SHP77 treated with DMSO at 0.1 percent for 48 hours (cell line): ENCODE measurements at regions not wholly inside any gene's neighbourhood (a gene's known extent, or its start where the extent isn't known, plus 50 kb on each side); places are given as distances from the start of the nearest gene placed in this dataset.

Experiments used
- DNase-seq: peaks from one replicate; lab custom pipeline; 2025; lab: John Stamatoyannopoulos, UW

DNA sequence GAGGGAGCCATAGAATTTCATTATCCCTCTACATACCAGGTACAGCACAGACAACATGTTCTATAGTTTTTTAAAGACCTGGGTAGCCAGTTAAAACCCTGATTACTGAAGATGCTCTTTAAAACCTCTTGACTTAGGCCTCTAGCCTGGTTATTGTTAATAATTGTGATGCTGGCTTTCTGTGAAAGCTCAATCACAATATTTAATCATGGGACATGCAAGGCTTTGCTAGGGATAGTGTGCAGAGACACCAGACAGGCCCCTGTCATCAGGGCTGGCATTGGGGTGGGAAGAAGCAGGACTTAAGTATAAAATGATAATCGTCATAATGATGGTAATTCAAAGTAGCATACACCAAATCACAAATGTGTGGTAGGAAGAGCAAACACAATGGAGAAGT is 274.4 kb downstream of the PTBP2 start:
- DNase-seq: no peak

DNA sequence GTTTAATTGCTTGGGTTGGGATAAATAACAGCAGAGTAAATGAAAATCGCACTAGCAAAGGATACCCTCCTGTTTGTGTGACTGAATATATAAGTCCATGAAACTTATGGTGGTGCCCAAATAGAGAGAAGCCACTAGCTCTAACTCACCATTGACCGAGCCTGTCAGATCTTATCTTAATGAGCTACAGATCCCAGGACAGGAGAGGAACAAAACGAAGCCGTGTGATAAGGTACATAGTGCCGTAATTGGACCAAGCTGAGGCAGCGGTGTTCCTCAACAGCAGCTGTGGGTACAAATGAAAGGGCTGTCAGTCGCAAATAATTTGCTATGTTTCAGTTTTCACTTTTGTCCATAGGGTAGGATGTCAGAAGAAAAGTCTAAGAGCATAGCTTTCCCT is 276.1 kb downstream of the PTBP2 start:
- no peak for DNase-seq

DNA sequence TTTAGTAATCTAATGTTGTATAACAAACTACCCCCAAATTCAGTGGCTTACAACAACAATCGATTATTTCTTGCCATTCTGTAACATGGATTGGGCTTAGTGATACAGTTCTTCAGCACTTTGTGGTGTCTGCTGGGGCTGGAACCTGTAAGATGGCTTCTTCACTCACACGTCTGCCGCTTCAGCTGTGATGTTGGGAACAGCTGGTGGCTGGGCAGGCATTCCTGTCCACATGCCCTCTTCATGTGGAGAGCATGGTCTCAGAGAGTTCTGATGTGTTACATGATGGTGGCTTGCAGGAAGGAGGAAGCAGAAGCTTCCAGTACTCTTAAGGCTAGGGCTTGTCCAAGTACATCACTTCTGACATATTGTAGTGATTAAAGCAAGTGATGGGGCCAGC is 276.9 kb downstream of the PTBP2 start:
- DNase-seq: no peak

DNA sequence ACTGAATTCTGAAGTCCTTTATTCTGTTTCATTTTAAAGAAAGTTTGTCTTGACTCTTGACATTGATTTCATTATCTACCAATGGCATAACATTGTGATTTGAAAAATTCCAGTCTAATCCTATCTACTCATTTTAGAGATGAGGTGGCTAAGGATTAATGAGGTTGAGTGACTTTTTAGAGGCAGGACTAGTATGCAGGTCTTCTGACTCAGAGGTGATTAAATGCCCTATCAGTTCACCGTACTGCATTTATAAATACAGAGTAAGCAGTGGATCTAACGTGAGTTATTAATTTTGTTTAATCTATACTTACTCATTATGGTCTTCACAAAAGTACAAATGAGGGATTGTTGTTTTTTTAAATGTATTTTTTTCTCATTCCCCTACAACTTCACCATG is 277.6 kb downstream of the PTBP2 start:
- DNase-seq: no peak

DNA sequence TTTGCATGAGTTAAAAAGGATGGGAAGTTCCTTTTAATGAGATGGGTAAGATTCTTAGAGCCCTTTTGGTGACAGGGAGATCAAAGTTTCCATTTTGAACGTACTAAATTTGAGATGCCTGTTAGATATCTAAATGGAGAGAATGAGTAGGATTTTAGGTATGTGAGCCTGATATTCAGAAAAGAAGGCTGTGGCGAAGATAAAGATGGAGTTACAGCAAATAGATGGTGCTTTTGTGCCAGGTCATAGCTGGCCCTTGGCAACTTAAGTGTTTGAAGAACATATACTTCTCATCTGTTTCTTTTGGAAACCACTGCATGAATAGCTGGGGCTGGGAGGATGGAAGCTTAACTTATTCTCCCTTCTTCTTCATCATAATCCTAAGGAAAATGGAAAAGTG is 282.5 kb downstream of the PTBP2 start:
- DNase-seq: no peak

DNA sequence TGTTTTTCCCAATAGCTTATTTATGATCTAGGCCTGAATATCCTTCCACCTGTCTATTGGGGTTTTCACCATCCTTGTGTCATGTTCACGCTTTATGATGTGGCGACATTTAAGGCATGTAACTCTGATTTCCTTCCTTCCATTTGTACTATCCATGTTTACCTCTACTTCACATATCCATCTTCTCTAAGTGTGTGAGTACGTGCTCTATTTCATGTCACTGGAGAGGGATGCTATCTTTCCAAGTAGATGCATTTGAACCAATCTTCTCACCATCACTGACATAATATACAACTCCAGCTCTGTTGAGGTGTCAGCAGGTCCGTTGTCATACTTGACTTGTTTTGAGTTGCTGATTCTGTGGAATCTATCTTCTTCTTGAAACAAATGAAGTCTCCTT is 283.2 kb downstream of the PTBP2 start:
- no peak for DNase-seq

DNA sequence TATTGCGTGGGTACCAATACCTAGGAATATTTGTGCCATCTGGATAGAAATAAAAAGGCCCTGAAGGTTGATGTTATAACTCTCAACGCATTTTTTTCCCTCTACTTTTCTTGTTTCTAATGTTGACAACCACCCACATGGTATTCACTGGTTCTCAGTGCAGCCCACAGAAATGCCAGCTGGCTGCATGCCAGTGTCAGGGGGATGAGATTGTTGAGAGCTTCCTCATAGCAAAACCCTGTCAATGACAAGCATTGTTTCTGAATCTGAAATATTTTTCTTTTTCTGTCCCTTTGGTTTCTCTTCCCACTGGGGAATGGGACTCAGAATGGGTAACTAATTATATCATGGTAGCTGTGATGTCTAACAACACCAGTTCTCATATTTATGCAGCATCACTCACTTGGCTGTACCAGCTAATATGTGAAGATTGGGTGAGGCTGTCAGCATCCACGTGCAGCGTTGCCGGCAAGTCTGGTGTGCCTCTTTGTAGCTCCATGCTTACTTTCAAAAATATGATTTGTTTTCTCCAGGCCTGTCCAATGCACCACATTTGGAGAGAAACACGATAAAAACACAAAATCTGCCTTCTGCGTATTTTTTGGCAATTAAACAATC is 284.6 kb downstream of the PTBP2 start:
- DNase-seq: no peak

DNA sequence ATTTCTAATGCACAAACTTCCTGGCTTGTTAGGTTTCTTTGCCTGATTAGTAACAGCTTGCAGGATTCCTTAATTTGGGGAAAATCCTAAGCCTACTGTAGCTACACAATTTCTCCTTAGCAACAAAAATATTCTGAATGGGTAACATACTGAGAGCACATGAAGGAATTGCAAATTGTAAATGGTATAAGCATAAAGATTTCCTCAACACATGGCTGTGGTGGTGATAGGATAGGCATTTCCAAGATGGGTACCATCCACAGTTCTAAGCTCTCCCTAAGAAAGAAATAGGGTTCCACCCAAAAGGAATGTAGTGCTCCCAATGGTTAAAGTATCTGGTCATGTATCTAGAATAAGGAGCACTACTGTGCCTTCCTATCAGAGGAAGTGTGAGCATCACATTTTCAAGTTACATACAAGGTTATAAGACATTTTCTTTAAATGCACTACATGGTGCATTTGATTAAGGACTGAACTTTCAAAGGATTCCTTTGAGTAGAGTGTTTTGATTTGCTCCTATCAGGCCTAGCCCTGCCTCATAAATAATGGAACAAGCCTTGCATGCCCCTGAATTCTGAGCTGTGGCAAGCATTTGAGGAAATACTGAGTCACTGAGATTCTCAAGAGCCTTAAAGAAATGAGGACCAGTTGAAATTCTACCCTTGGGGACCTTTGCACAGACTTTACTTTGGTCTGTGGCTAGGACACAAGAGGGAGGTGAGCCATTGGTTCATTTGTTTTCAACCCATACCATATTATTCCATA is 286.4 kb downstream of the PTBP2 start:
- DNase-seq: no peak

DNA sequence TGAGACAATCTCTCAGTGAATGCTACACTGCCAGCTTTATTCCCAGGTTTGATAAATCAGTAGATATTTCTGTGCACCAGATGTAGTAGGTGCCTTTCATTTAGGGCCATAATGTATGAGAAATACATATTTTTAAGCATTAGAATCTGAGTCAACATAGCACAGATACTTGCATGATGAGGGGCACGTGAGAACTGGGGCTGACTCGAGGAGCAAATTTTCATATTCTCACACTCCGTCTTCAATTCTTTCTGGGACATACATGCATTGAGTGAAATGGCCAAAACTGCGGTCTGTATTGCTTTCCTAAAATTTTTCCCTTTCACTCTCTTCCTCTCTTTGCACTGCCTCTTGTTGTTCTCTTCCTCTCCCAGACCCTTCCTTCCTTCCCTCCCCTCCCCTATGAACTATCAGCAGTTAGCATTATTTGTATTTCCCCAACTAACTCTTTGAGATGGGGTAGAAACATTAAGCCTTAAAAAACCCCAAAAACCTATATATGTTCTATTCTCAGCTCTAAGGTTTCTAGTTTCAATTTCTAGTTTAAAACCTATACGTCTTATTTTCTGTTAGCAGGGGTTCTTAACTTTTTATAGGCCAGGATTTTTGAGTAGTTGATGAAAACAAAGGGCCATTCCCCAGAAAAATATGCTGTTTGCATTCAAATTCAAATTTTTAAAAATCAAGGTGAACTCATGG is 289.1 kb downstream of the PTBP2 start:
- no peak for DNase-seq

DNA sequence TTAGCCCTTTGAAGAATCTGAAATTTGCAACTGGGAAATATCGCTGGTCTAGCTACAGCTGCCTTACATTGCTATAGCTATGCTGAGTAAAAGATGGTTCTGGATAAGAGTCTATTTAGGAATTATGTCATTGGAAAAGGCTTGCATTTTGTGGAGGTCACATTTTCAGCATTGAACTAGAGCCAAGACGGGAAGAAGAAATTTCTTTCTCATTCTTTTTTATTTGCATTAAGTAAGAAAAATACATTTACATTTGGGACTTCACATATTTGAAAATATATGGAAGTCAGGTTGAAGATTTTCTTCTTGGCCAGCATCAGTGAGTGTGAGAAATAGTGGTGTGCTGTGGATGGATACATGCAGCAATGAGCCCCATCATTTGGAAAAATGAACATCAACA is 291.6 kb downstream of the PTBP2 start:
- DNase-seq: no peak

DNA sequence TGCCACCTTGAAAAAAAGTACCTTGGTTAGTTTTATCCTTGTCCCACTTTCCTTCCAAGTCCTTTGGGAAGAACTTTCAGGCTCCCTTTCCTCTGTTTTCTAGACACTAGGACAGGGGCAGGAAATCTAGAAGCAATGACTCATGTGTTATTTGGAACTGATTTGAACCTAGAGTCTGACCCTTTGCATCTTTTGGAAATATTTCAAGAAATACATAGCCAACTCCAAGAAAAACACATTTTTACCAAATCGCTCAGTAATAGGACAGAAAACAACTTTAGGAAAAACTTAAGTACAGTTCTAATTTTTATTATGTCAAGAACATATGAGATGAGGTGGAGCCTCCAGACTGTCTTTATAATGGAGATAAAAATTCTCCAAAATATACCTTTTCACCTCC is 292.4 kb downstream of the PTBP2 start:
- no peak for DNase-seq

DNA sequence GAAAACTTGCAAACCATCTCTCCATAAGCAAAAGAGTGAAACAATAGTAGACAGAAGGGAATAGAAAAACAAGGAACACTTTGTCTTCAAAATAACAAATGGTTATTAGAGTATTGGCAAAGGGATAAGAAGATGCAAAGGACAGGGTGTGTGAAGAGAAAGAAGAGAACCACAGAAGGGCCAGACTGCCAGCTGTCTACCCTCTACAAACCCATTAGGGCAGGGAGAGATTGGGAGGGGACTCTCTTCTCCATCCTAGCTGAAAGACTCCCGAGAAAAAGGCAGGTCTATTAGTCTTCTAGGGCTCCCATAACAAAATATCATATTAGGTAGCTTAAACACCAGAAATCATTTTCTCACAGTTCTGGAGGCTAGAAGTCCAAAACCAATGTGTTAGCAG is 292.8 kb downstream of the PTBP2 start:
- DNase-seq: no peak

DNA sequence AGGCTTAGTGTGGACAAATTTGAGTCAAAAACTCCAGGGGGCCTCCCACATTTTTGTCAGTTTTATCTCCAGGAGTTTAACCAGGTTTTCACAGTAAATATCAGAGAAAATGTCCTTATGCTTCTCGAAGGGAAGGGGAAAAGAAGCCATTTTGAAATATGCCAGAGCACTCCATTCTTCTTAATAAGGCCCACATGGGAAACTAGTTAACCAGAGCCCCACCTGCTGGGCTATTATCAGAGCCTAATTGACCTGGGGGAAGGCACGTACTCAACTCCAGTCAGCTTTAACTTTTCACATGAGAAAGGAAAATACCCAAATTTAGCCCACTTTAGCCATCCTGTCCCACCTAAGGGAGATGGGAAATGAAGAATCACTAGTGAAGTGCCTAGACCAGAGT is 296.3 kb downstream of the PTBP2 start:
- no peak for DNase-seq
